Prostate gland (tissue), 2 donors: ENCODE measurements at regions not wholly inside any gene's neighbourhood (a gene's known extent, or its start where the extent isn't known, plus 50 kb on each side); places are given as distances from the start of the nearest gene placed in this dataset.

Source experiments
- DNase-seq: peaks from one replicate; pipeline ENCODE4 v3.0.0-alpha.2; 2019; ENCODE audit warnings: low spot score
- H3K27ac ChIP-seq, 2 donors: fragments of 200-600 bp; sonication (generic); 2 replicates each; pipeline ENCODE4 v1.5.1; 2017 to 2019
- H3K27me3 ChIP-seq: fragments of 200-600 bp; sonication (generic); replicated peaks from 2 replicates; pipeline ENCODE4 v1.5.1; 2019; ENCODE audit not compliant: insufficient read depth
- H3K36me3 ChIP-seq, 2 donors: fragments of 200-600 bp; sonication (generic); 1 replicate in 1 of 2; 2 replicates in 1 of 2; pipeline versions ENCODE4 v1.5.1 to v1.8.1; 2017 to 2019
- H3K4me1 ChIP-seq: fragments of 200-600 bp; sonication (generic); replicated peaks from 2 replicates; pipeline ENCODE4 v1.5.1; 2019
- H3K4me3 ChIP-seq, 2 donors: fragments of 200-600 bp; sonication (generic); 2 replicates each; pipeline ENCODE4 v1.5.1; 2017 to 2019
- H3K9me3 ChIP-seq: fragments of 200-600 bp; sonication (generic); 2 replicates; pipeline ENCODE4 v1.5.1; 2017
- CTCF ChIP-seq, 4 experiments: fragments of 200-600 bp in 2 of 4; fragments of 450-650 bp in 2 of 4; sonication (generic) in 2 of 4; IDR thresholded peaks; 1 replicate in 3 of 4; 2 replicates in 1 of 4; pipeline ENCODE4 v1.5.1; 2016 to 2019; ENCODE audit warnings: antibody characterized with exemption in 4 of 4, mild to moderate bottlenecking in 2 of 4, moderate library complexity in 2 of 4
- POLR2A ChIP-seq: fragments of 450-650 bp; IDR thresholded peaks from one replicate; pipeline ENCODE4 v1.6.1; 2016; ENCODE audit warnings: antibody characterized with exemption, mild to moderate bottlenecking
- POLR2AphosphoS5 ChIP-seq: sonication (generic); formaldehyde crosslinking; IDR thresholded peaks from one replicate; pipeline ENCODE4 v1.6.1; 2017; ENCODE audit warnings: antibody characterized with exemption
- WGBS: methylation state at CpG from one replicate; pipeline ENCODE4 v1.1.5; 2018; 5-methylcytosine and 5-hydroxymethylcytosine counted together
- intact Hi-C: fragments of 100-400 bp; cut with DNase I; formaldehyde crosslinking; loops from one replicate; pipeline ENCODE4 v1.14.2; 2022

- no peak overlapping the region for H3K4me3 ChIP-seq
- H3K9me3 ChIP-seq, result no peaks in the 10 kb centered on the region
- no peak overlapping the region for H3K27ac ChIP-seq
- no peak for TF ChIP-seq CTCF (IDR thresholded peaks at IDR 0.05)
- no peak for TF ChIP-seq POLR2A
- TF ChIP-seq POLR2AphosphoS5, result no peak
- H3K36me3 ChIP-seq, result no peaks in the 10 kb centered on the region
- 47% methylated on average over 3 of the region's 3 CpGs for WGBS
- DNase-seq, result no peak
- intact Hi-C loops, result no loop called here
- no peaks in the 10 kb centered on the region for H3K4me1 ChIP-seq
- H3K27me3 ChIP-seq, result no peaks in the 10 kb centered on the region
These were observed 107.3 kb upstream of the GABRG2 start for GRCh38 chr5:161960314-161960713.

GRCh38 chr5:161966564-161966963 is 101.0 kb upstream of the GABRG2 start:
- H3K36me3 ChIP-seq, result no peaks in the 10 kb centered on the region
- H3K4me1 ChIP-seq, result no peaks in the 10 kb centered on the region
- no peaks in the 10 kb centered on the region for H3K9me3 ChIP-seq
- DNase-seq, result no peak
- no peak overlapping the region for H3K4me3 ChIP-seq
- TF ChIP-seq CTCF (IDR thresholded peaks at IDR 0.05) (peak in 1 of 4 experiments; percentile 37), POLR2A (no peak), POLR2AphosphoS5 (no peak)
- no peak overlapping the region for H3K27ac ChIP-seq
- no peaks in the 10 kb centered on the region for H3K27me3 ChIP-seq
- WGBS, result 3% methylated on average over 3 of the region's 3 CpGs
- intact Hi-C loops, result no loop called here

- Histone ChIP-seq H3K36me3 (no peaks in the 10 kb centered on the region), H3K4me3 (no peak overlapping the region), H3K4me1 (no peaks in the 10 kb centered on the region), H3K27me3 (no peaks in the 10 kb centered on the region), H3K27ac (no peak overlapping the region), H3K9me3 (no peaks in the 10 kb centered on the region)
- no peak for DNase-seq
- TF ChIP-seq POLR2A (no peak), POLR2AphosphoS5 (no peak), CTCF (IDR thresholded peaks at IDR 0.05) (no peak)
- intact Hi-C loops, result no loop called here
- WGBS, result 42% methylated on average over 2 of the region's 2 CpGs
These were observed 92.2 kb upstream of the GABRG2 start for GRCh38 chr5:161975350-161975749.

GRCh38 chr5:161988077-161988476 is 79.5 kb upstream of the GABRG2 start:
- Histone ChIP-seq H3K4me3 (no peak overlapping the region), H3K27me3 (no peaks in the 10 kb centered on the region), H3K9me3 (no peaks in the 10 kb centered on the region), H3K27ac (no peak overlapping the region), H3K36me3 (no peaks in the 10 kb centered on the region), H3K4me1 (no peaks in the 10 kb centered on the region)
- intact Hi-C loops, result no loop called here
- no peak for DNase-seq
- 81% methylated on average over 1 of the region's 1 CpG for WGBS
- TF ChIP-seq CTCF (IDR thresholded peaks at IDR 0.05) (no peak), POLR2AphosphoS5 (no peak), POLR2A (no peak)
